ENCODE measurements at regions not wholly inside any gene's neighbourhood (a gene's known extent, or its start where the extent isn't known, plus 50 kb on each side); places are given as distances from the start of the nearest gene placed in this dataset.

DNA sequence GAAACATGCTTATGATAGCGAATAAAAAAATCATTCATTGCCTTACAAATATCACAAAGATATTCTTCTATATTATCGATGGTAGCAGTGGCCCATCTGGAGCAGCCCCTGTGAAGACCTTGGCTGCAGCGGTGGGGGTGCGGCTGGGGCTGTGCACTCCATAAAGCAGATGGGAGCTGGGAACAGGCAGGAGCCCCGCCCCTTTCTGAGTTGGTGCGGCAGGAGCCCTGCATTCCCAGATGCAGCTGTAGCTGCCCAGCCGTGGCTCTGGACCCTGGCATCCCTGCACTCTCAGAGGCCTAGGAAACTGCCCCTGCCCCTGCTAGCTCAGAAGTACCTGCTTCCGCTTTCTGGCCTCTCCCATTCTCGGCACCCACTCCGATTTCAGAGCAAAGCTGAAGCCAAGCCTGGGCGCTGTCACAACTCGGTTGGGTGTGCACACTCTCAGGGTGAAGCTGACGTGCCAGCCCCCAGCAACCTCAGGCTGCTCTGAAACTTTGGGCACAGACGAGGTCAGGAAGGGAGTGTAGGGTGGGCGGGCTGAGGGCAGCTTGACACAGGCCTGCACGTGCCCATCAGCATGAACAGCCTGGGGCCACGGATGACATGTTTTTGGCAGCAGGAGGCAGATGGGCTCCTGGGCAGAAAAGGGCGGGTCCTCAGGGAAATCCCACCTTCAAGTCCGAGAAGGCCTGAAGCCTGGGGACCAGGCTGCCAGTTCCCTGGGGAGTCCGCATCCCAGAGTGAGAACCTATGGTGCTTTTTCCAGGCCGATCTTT lies 1440.8 kb upstream of the ACO1 start:
- TF ChIP-seq, protein P1, sequence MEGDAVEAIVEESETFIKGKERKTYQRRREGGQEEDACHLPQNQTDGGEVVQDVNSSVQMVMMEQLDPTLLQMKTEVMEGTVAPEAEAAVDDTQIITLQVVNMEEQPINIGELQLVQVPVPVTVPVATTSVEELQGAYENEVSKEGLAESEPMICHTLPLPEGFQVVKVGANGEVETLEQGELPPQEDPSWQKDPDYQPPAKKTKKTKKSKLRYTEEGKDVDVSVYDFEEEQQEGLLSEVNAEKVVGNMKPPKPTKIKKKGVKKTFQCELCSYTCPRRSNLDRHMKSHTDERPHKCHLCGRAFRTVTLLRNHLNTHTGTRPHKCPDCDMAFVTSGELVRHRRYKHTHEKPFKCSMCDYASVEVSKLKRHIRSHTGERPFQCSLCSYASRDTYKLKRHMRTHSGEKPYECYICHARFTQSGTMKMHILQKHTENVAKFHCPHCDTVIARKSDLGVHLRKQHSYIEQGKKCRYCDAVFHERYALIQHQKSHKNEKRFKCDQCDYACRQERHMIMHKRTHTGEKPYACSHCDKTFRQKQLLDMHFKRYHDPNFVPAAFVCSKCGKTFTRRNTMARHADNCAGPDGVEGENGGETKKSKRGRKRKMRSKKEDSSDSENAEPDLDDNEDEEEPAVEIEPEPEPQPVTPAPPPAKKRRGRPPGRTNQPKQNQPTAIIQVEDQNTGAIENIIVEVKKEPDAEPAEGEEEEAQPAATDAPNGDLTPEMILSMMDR (IDR thresholded peaks at IDR 0.05; ENCODE audit: low read length) = no peak
- H3K36me3 ChIP-seq (replicated peaks; ENCODE audit: insufficient read depth, low read length) = no peaks in the 10 kb centered on the region
- H3K4me3 ChIP-seq (ENCODE audit: low read length) = no peak overlapping the region
- no peak overlapping the region for H3K4me2 ChIP-seq (ENCODE audit: low read depth, low read length)
- no peaks in the 10 kb centered on the region for H4K20me1 ChIP-seq (ENCODE audit: insufficient read depth, low read length)
- H2AFZ ChIP-seq (ENCODE audit: low read length) = no peak overlapping the region
- no peak overlapping the region for H3K27ac ChIP-seq (ENCODE audit: low read length)
- no peaks in the 10 kb centered on the region for H3K27me3 ChIP-seq (replicated peaks; ENCODE audit: insufficient read depth, low read length)
- H3K4me1 ChIP-seq (ENCODE audit: low read length) = no peaks in the 10 kb centered on the region
- no peaks in the 10 kb centered on the region for H3K79me2 ChIP-seq (ENCODE audit: low read length)
- DNase-seq = no peak
- no peak overlapping the region for H3K9ac ChIP-seq (ENCODE audit: low read length)
- H3K9me3 ChIP-seq (replicated peaks; ENCODE audit: insufficient read depth, low read length) = no peaks in the 10 kb centered on the region
- no peaks in the 10 kb centered on the region for H3K9me2 ChIP-seq (replicated peaks; ENCODE audit: insufficient read depth, low read length)
- H3F3A ChIP-seq (ENCODE audit: insufficient read depth, low read length) = no peaks in the 10 kb centered on the region

GRCh38 chr9:30944225-30944569 lies 1440.2 kb upstream of the ACO1 start:
- Histone ChIP-seq H3K4me3 (ENCODE audit: low read length) (no peak overlapping the region), H2AFZ (ENCODE audit: low read length) (no peak overlapping the region), H3K27me3 (replicated peaks; ENCODE audit: insufficient read depth, low read length) (no peaks in the 10 kb centered on the region), H3K9ac (ENCODE audit: low read length) (no peak overlapping the region), H3K9me3 (replicated peaks; ENCODE audit: insufficient read depth, low read length) (no peaks in the 10 kb centered on the region), H4K20me1 (ENCODE audit: insufficient read depth, low read length) (no peaks in the 10 kb centered on the region), H3K79me2 (ENCODE audit: low read length) (no peaks in the 10 kb centered on the region), H3K4me2 (ENCODE audit: low read depth, low read length) (no peak overlapping the region), H3K9me2 (replicated peaks; ENCODE audit: insufficient read depth, low read length) (no peaks in the 10 kb centered on the region), H3K36me3 (replicated peaks; ENCODE audit: insufficient read depth, low read length) (no peaks in the 10 kb centered on the region), H3F3A (ENCODE audit: insufficient read depth, low read length) (no peaks in the 10 kb centered on the region), H3K27ac (ENCODE audit: low read length) (no peak overlapping the region), H3K4me1 (ENCODE audit: low read length) (no peaks in the 10 kb centered on the region)
- TF ChIP-seq EZH2 (optimal IDR thresholded peaks at IDR 0.05; ENCODE audit: low read depth, low read length) = no peak
- no peak for TF ChIP-seq EZH2phosphoT487 (IDR thresholded peaks at IDR 0.05; ENCODE audit: low read length)
- TF ChIP-seq, protein P1 (IDR thresholded peaks at IDR 0.05; ENCODE audit: low read length) = no peak
- no peak for DNase-seq

GRCh38 chr9:30944741-30945280 lies 1439.6 kb upstream of the ACO1 start:
- Histone ChIP-seq H3F3A (ENCODE audit: insufficient read depth, low read length) (no peaks in the 10 kb centered on the region), H2AFZ (ENCODE audit: low read length) (no peak overlapping the region), H4K20me1 (ENCODE audit: insufficient read depth, low read length) (no peaks in the 10 kb centered on the region), H3K4me1 (ENCODE audit: low read length) (no peaks in the 10 kb centered on the region), H3K9me3 (replicated peaks; ENCODE audit: insufficient read depth, low read length) (no peaks in the 10 kb centered on the region), H3K36me3 (replicated peaks; ENCODE audit: insufficient read depth, low read length) (no peaks in the 10 kb centered on the region), H3K4me2 (ENCODE audit: low read depth, low read length) (no peak overlapping the region), H3K9ac (ENCODE audit: low read length) (no peak overlapping the region), H3K27me3 (replicated peaks; ENCODE audit: insufficient read depth, low read length) (no peaks in the 10 kb centered on the region), H3K79me2 (ENCODE audit: low read length) (no peaks in the 10 kb centered on the region), H3K27ac (ENCODE audit: low read length) (no peak overlapping the region), H3K9me2 (replicated peaks; ENCODE audit: insufficient read depth, low read length) (no peaks in the 10 kb centered on the region), H3K4me3 (ENCODE audit: low read length) (no peak overlapping the region)
- TF ChIP-seq EZH2phosphoT487 (IDR thresholded peaks at IDR 0.05; ENCODE audit: low read length) = no peak
- TF ChIP-seq, protein P1 (IDR thresholded peaks at IDR 0.05; ENCODE audit: low read length) = no peak
- no peak for TF ChIP-seq EZH2 (optimal IDR thresholded peaks at IDR 0.05; ENCODE audit: low read depth, low read length)
- DNase-seq = no peak
